ENCODE measurements at regions not wholly inside any gene's neighbourhood (a gene's known extent, or its start where the extent isn't known, plus 50 kb on each side); places are given as distances from the start of the nearest gene placed in this dataset.
"Not testable (repeated sequence)": the region's sequence is repeated elsewhere in the genome, so short reads cannot be mapped to it uniquely, and the experiment has no call there.

DNA sequence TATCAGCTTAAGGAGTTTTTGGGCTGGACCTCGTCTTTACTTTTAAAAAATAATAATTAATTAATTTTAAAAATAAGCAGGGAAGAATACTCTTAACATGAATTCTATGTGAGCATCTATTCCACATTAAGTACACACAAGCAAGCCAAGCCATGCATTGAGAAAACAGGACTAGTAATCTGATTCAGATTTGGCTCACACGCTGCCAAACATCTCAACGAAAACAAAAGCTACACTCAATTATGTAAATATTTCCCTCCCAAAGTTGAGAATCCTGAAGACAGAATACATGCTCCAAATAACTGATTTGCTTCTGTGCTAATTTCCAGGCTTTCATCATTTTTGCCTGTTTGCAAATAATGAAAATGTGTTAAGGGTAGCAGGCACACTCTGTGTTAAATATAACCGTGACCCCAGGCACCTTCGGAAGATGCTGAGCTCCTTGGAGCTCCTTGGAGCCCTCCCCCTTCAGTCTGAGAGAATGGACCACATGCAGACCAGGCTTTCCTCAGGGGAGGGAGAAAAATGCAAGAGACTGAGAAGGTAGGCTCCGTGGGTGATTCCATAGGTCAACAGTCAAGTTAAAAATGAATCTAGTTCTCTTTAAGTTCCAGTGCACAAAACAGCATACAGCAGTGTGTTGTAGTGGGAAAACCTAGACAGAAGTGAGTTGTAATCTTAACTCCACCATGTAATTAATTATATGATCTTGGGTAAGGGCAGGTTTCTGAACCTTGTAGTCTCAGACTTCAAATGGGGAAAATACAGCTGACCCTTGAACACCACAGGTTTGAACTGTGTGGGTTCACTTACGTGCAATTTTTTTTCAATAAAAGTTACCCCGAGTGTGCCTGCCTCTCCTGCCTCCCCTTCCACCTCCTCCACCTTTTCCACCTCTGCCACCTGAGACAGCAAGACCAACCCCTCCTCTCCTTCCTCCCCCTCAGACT lies 161.3 kb upstream of the RREB1 start:
- no peak overlapping the region for H3K27ac Mint-ChIP-seq
- H3K36me3 Mint-ChIP-seq (ENCODE audit: insufficient read depth), result peaks cover 4% of the 10 kb centered on the region
- TF ChIP-seq, protein P1, sequence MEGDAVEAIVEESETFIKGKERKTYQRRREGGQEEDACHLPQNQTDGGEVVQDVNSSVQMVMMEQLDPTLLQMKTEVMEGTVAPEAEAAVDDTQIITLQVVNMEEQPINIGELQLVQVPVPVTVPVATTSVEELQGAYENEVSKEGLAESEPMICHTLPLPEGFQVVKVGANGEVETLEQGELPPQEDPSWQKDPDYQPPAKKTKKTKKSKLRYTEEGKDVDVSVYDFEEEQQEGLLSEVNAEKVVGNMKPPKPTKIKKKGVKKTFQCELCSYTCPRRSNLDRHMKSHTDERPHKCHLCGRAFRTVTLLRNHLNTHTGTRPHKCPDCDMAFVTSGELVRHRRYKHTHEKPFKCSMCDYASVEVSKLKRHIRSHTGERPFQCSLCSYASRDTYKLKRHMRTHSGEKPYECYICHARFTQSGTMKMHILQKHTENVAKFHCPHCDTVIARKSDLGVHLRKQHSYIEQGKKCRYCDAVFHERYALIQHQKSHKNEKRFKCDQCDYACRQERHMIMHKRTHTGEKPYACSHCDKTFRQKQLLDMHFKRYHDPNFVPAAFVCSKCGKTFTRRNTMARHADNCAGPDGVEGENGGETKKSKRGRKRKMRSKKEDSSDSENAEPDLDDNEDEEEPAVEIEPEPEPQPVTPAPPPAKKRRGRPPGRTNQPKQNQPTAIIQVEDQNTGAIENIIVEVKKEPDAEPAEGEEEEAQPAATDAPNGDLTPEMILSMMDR (IDR thresholded peaks at IDR 0.05; ENCODE audit: unreplicated experiment), result no peak
- no peak overlapping the region for H3K4me3 Mint-ChIP-seq (ENCODE audit: low read depth)
- peaks cover 9% of the 10 kb centered on the region for H3K9me3 Mint-ChIP-seq (ENCODE audit: low read depth)
- H3K27me3 Mint-ChIP-seq, result no peaks in the 10 kb centered on the region
- no peak for DNase-seq (ENCODE audit: low spot score, unreplicated experiment)
- H3K4me1 Mint-ChIP-seq (ENCODE audit: low read depth), result peaks cover 10% of the 10 kb centered on the region

GRCh38 chr6:6950373-6951145 lies 157.2 kb upstream of the RREB1 start:
- H3K36me3 Mint-ChIP-seq (ENCODE audit: insufficient read depth), result peaks cover 5% of the 10 kb centered on the region

GRCh38 chr6:6951355-6951754 lies 156.4 kb upstream of the RREB1 start:
- DNase-seq (ENCODE audit: low spot score, unreplicated experiment), result no peak
- Mint-ChIP-seq H3K4me3 (ENCODE audit: low read depth) (no peak overlapping the region), H3K9me3 (ENCODE audit: low read depth) (peaks cover 13% of the 10 kb centered on the region), H3K27ac (no peak overlapping the region), H3K27me3 (no peaks in the 10 kb centered on the region), H3K36me3 (ENCODE audit: insufficient read depth) (peaks cover 5% of the 10 kb centered on the region), H3K4me1 (ENCODE audit: low read depth) (peaks cover 7% of the 10 kb centered on the region)
- TF ChIP-seq, protein P1 (IDR thresholded peaks at IDR 0.05; ENCODE audit: unreplicated experiment), result no peak

More at GRCh38 chr6:6950373-6951145, 157.2 kb upstream of the RREB1 start:
- Mint-ChIP-seq H3K9me3 (ENCODE audit: low read depth) (peaks cover 13% of the 10 kb centered on the region), H3K27me3 (no peaks in the 10 kb centered on the region), H3K4me3 (ENCODE audit: low read depth) (no peak overlapping the region), H3K27ac (no peak overlapping the region), H3K4me1 (ENCODE audit: low read depth) (peaks cover 7% of the 10 kb centered on the region)
- DNase-seq (ENCODE audit: low spot score, unreplicated experiment), result no peak
- TF ChIP-seq, protein P1 (IDR thresholded peaks at IDR 0.05; ENCODE audit: unreplicated experiment), result no peak

GRCh38 chr6:6952484-6952883 lies 155.3 kb upstream of the RREB1 start:
- peaks cover 5% of the 10 kb centered on the region for H3K27me3 Mint-ChIP-seq
- TF ChIP-seq, protein P1 (IDR thresholded peaks at IDR 0.05; ENCODE audit: unreplicated experiment), result no peak
- H3K4me3 Mint-ChIP-seq (ENCODE audit: low read depth), result no peak overlapping the region
- peaks cover 13% of the 10 kb centered on the region for H3K9me3 Mint-ChIP-seq (ENCODE audit: low read depth)
- DNase-seq (ENCODE audit: low spot score, unreplicated experiment), result no peak
- no peak overlapping the region for H3K27ac Mint-ChIP-seq
- H3K4me1 Mint-ChIP-seq (ENCODE audit: low read depth), result no peaks in the 10 kb centered on the region
- H3K36me3 Mint-ChIP-seq (ENCODE audit: insufficient read depth), result peaks cover 5% of the 10 kb centered on the region

DNA sequence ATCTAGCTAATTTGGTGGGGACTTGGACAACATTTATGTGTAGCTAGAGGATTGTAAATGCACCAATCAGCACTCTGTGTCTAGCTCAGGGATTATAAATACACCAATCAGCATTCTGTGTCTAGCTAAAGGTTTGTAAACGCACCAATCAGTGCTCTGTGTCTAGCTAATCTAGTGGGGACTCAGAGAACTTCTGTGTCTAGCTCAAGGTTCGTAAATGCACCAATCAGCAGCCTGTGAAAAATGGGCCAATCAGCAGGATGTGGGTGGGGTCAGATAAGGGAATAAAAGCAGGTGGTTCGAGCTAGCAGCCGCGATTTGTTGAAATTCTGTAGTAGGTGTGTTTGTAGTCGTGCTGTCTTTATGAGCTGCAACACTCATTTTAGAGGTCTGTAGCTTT lies 154.8 kb upstream of the RREB1 start:
- not testable (repeated sequence) for H3K27ac Mint-ChIP-seq; H3K4me1 Mint-ChIP-seq (ENCODE audit: low read depth); H3K27me3 Mint-ChIP-seq; H3K4me3 Mint-ChIP-seq (ENCODE audit: low read depth); DNase-seq (ENCODE audit: low spot score, unreplicated experiment); H3K36me3 Mint-ChIP-seq (ENCODE audit: insufficient read depth)
- peaks cover 13% of the 10 kb centered on the region for H3K9me3 Mint-ChIP-seq (ENCODE audit: low read depth)

Data from progenitor cell of endocrine pancreas (in vitro differentiated cells).